ENCODE measurements at regions not wholly inside any gene's neighbourhood (a gene's known extent, or its start where the extent isn't known, plus 50 kb on each side); places are given as distances from the start of the nearest gene placed in this dataset.
"Not testable (repeated sequence)": the region's sequence is repeated elsewhere in the genome, so short reads cannot be mapped to it uniquely, and the experiment has no call there.

GRCh38 chr11:87560352-87560751, 522.6 kb downstream of the TMEM135 start:
- ATAC-seq (ENCODE audit: low FRiP score) (no peak), DNase-seq (ENCODE audit: low spot score) (no peak)
- no peak for TF ChIP-seq CTCF (IDR thresholded peaks at IDR 0.05)

- DNase-seq (ENCODE audit: low spot score); ATAC-seq (ENCODE audit: low FRiP score): not testable (repeated sequence)
Observed at GRCh38 chr11:87559852-87560251, 522.1 kb downstream of the TMEM135 start.

- DNase-seq (ENCODE audit: low spot score), result no peak
- no peak for TF ChIP-seq CTCF (IDR thresholded peaks at IDR 0.05)
- no peak for ATAC-seq (ENCODE audit: low FRiP score)
Observed at GRCh38 chr11:87555101-87555500, 517.4 kb downstream of the TMEM135 start.

- no peak for DNase-seq (ENCODE audit: low spot score)
- TF ChIP-seq CTCF (IDR thresholded peaks at IDR 0.05), result no peak
- no peak for ATAC-seq (ENCODE audit: low FRiP score)
Observed at GRCh38 chr11:87548797-87549196, 511.1 kb downstream of the TMEM135 start.

- no peak for TF ChIP-seq CTCF (IDR thresholded peaks at IDR 0.05)
- DNase-seq (ENCODE audit: low spot score), result no peak
Observed at GRCh38 chr11:87545858-87546257, 508.1 kb downstream of the TMEM135 start.

GRCh38 chr11:87539596-87539995, 501.9 kb downstream of the TMEM135 start:
- ATAC-seq (ENCODE audit: low FRiP score), result no peak
- no peak for TF ChIP-seq CTCF (IDR thresholded peaks at IDR 0.05)
- DNase-seq (ENCODE audit: low spot score), result no peak

More at GRCh38 chr11:87545858-87546257, 508.1 kb downstream of the TMEM135 start:
- ATAC-seq (ENCODE audit: low FRiP score), result no peak

- no peak for ATAC-seq (ENCODE audit: low FRiP score)
- TF ChIP-seq CTCF (IDR thresholded peaks at IDR 0.05), result no peak
Observed at GRCh38 chr11:87536565-87536964, 498.8 kb downstream of the TMEM135 start.

GRCh38 chr11:87536016-87536415, 498.3 kb downstream of the TMEM135 start:
- ATAC-seq (ENCODE audit: low FRiP score) (no peak), DNase-seq (ENCODE audit: low spot score) (no peak)
- TF ChIP-seq CTCF (IDR thresholded peaks at IDR 0.05), result no peak

More at GRCh38 chr11:87536565-87536964, 498.8 kb downstream of the TMEM135 start:
- DNase-seq (ENCODE audit: low spot score), result no peak
